Mammary epithelial cell (primary cell): ENCODE measurements at regions not wholly inside any gene's neighbourhood (a gene's known extent, or its start where the extent isn't known, plus 50 kb on each side); places are given as distances from the start of the nearest gene placed in this dataset.

Source experiments
- CTCF ChIP-seq, 2 donors: IDR thresholded peaks in 1 of 2; conservative IDR thresholded peaks in 1 of 2; 2 replicates each; pipeline ENCODE4 v1.5.1; 2011 to 2012; ENCODE audit warnings: inconsistent platforms in 2 of 2, low read length in 2 of 2, mild to moderate bottlenecking in 2 of 2, control low read depth in 1 of 2, low read depth in 1 of 2; ENCODE audit not compliant: insufficient read depth in 1 of 2; ENCODE audit errors: extremely low read depth in 1 of 2
- EZH2 ChIP-seq: IDR thresholded peaks from 2 replicates; pipeline ENCODE4 v1.6.1; 2012; ENCODE audit warnings: low read length, inconsistent platforms, borderline replicate concordance

- no peak for TF ChIP-seq CTCF (conservative IDR thresholded peaks at IDR 0.05 in 1 of 2, IDR thresholded peaks at IDR 0.05 in 1 of 2; ENCODE audit: extremely low read depth in 1 of 2, insufficient read depth in 1 of 2, low read depth in 1 of 2, low read length in 2 of 2)
- no peak for TF ChIP-seq EZH2
Observed at GRCh38 chr6:112984899-112985298, 637.8 kb downstream of the RFPL4B start.
